Endodermal cell (in vitro differentiated cells): ENCODE measurements at regions not wholly inside any gene's neighbourhood (a gene's known extent, or its start where the extent isn't known, plus 50 kb on each side); places are given as distances from the start of the nearest gene placed in this dataset.
"Not testable (repeated sequence)": the region's sequence is repeated elsewhere in the genome, so short reads cannot be mapped to it uniquely, and the experiment has no call there.

ENCODE experiments used
- DNase-seq: peaks from one replicate; pipeline ENCODE4 v3.0.0-alpha.2; 2017
- H3K27ac ChIP-seq: 2 replicates; pipeline ENCODE4 v1.5.1; 2013; ENCODE audit warnings: mild to moderate bottlenecking, low read depth, low read length, moderate library complexity
- H3K27me3 ChIP-seq: 2 replicates; pipeline ENCODE4 v1.6.1; 2013; ENCODE audit warnings: mild to moderate bottlenecking, low read length, moderate library complexity; ENCODE audit not compliant: insufficient read depth, control insufficient read depth, poor library complexity, severe bottlenecking
- H3K36me3 ChIP-seq: 2 replicates; pipeline ENCODE4 v1.7.0; 2013; ENCODE audit warnings: mild to moderate bottlenecking, low read length, moderate library complexity; ENCODE audit not compliant: control insufficient read depth, insufficient read depth
- H3K4me1 ChIP-seq: one replicate; pipeline ENCODE4 v1.7.0; 2013; ENCODE audit warnings: low read length; ENCODE audit not compliant: control insufficient read depth, insufficient read depth
- H3K4me3 ChIP-seq: 2 replicates; pipeline ENCODE4 v1.5.1; 2013; ENCODE audit warnings: mild to moderate bottlenecking, low read length, moderate library complexity
- H3K9ac ChIP-seq: 2 replicates; pipeline ENCODE4 v1.6.1; 2013; ENCODE audit warnings: mild to moderate bottlenecking, low read length, moderate library complexity; ENCODE audit not compliant: poor library complexity, severe bottlenecking; ENCODE audit errors: extremely low read depth
- H3K9me3 ChIP-seq: 2 replicates; pipeline ENCODE4 v1.6.1; 2013; ENCODE audit warnings: mild to moderate bottlenecking, low read length, moderate library complexity; ENCODE audit not compliant: control insufficient read depth
- H3K27ac Mint-ChIP-seq: 2 replicates; pipeline ENCODE4 v1.8.0; 2020; ENCODE audit warnings: mixed read lengths
- H3K27me3 Mint-ChIP-seq: 2 replicates; pipeline ENCODE4 v1.8.0; 2021; ENCODE audit warnings: mild to moderate bottlenecking, mixed read lengths; ENCODE audit not compliant: insufficient read depth
- H3K36me3 Mint-ChIP-seq: 2 replicates; pipeline ENCODE4 v1.8.0; 2020; ENCODE audit warnings: low read depth, mixed read lengths
- H3K4me1 Mint-ChIP-seq: 2 replicates; pipeline ENCODE4 v1.8.0; 2020; ENCODE audit warnings: mixed read lengths
- H3K4me3 Mint-ChIP-seq: 2 replicates; pipeline ENCODE4 v1.8.0; 2020; ENCODE audit warnings: mild to moderate bottlenecking, moderate library complexity, mixed read lengths
- H3K9me3 Mint-ChIP-seq: 2 replicates; pipeline ENCODE4 v1.8.0; 2020; ENCODE audit warnings: mild to moderate bottlenecking, mixed read lengths
- CTCF ChIP-seq: fragments of 200-600 bp; sonication (generic); conservative IDR thresholded peaks from 2 replicates; pipeline ENCODE4 v1.5.0; 2021; ENCODE audit warnings: antibody characterized with exemption, mild to moderate bottlenecking
- WGBS, 2 experiments: methylation state at CpG; one replicate each; pipeline versions ENCODE4 v1.1.5 to v1.1.7; 2013; ENCODE audit warnings: missing lambda C conversion rate in 2 of 2, mixed read lengths in 1 of 2; ENCODE audit not compliant: insufficient coverage in 1 of 2, insufficient read length in 1 of 2; 5-methylcytosine and 5-hydroxymethylcytosine counted together

GRCh38 chr10:111634191-111634590 lies 549.4 kb downstream of the GPAM start:
- DNase-seq = no peak
- H3K36me3 Mint-ChIP-seq = no peaks in the 10 kb centered on the region

GRCh38 chr10:111646021-111646420 lies 537.5 kb downstream of the GPAM start:
- H3K36me3 Mint-ChIP-seq = peaks cover 3% of the 10 kb centered on the region
- H3K27ac Mint-ChIP-seq = no peak overlapping the region
- Histone ChIP-seq H3K36me3 (no peaks in the 10 kb centered on the region), H3K4me3 (no peak overlapping the region), H3K9me3 (peaks cover 10% of the 10 kb centered on the region), H3K27me3 (no peaks in the 10 kb centered on the region), H3K27ac (no peak overlapping the region), H3K4me1 (no peaks in the 10 kb centered on the region), H3K9ac (no peak overlapping the region)
- peaks cover 27% of the 10 kb centered on the region for H3K9me3 Mint-ChIP-seq
- WGBS, 2 experiments = 100% methylated on average over 2 of the region's 2 CpGs; no CpG with 5 or more reads in 1 of the 2 experiments
- no peak for DNase-seq
- no peak overlapping the region for H3K4me3 Mint-ChIP-seq
- TF ChIP-seq CTCF = no peak
- H3K4me1 Mint-ChIP-seq = no peaks in the 10 kb centered on the region
- H3K27me3 Mint-ChIP-seq = no peaks in the 10 kb centered on the region

More at GRCh38 chr10:111634191-111634590, 549.4 kb downstream of the GPAM start:
- no peaks in the 10 kb centered on the region for H3K4me1 ChIP-seq
- H3K9ac ChIP-seq = no peak overlapping the region
- no peaks in the 10 kb centered on the region for H3K36me3 ChIP-seq
- peaks cover 7% of the 10 kb centered on the region for H3K9me3 ChIP-seq
- TF ChIP-seq CTCF = no peak
- H3K4me3 ChIP-seq = no peak overlapping the region
- Mint-ChIP-seq H3K9me3 (peaks cover 38% of the 10 kb centered on the region), H3K27ac (no peak overlapping the region), H3K4me3 (no peak overlapping the region), H3K27me3 (no peaks in the 10 kb centered on the region), H3K4me1 (no peaks in the 10 kb centered on the region)
- H3K27me3 ChIP-seq = no peaks in the 10 kb centered on the region
- 93 to 97% methylated on average over 3 of the region's 3 CpGs for WGBS, 2 experiments
- no peak overlapping the region for H3K27ac ChIP-seq

GRCh38 chr10:111648046-111648445 lies 535.5 kb downstream of the GPAM start:
- TF ChIP-seq CTCF = no peak
- WGBS, 2 experiments = 76 to 88% methylated on average over 2 of the region's 2 CpGs
- H3K4me1 ChIP-seq = no peaks in the 10 kb centered on the region
- H3K4me3 ChIP-seq = no peak overlapping the region
- Mint-ChIP-seq H3K4me1 (no peaks in the 10 kb centered on the region), H3K4me3 (no peak overlapping the region), H3K9me3 (peaks cover 24% of the 10 kb centered on the region), H3K36me3 (peaks cover 3% of the 10 kb centered on the region), H3K27ac (no peak overlapping the region), H3K27me3 (no peaks in the 10 kb centered on the region)
- no peak overlapping the region for H3K9ac ChIP-seq
- no peak overlapping the region for H3K27ac ChIP-seq
- no peaks in the 10 kb centered on the region for H3K27me3 ChIP-seq
- no peaks in the 10 kb centered on the region for H3K36me3 ChIP-seq
- H3K9me3 ChIP-seq = peaks cover 10% of the 10 kb centered on the region
- DNase-seq = no peak

- H3K4me3 Mint-ChIP-seq, H3K4me1 Mint-ChIP-seq, H3K27ac Mint-ChIP-seq, H3K27me3 Mint-ChIP-seq, DNase-seq, H3K27ac ChIP-seq, H3K36me3 ChIP-seq, H3K9ac ChIP-seq, H3K4me3 ChIP-seq, H3K4me1 ChIP-seq, H3K36me3 Mint-ChIP-seq, H3K27me3 ChIP-seq: not testable (repeated sequence)
- 89 to 100% methylated on average over 1 of the region's 1 CpG for WGBS, 2 experiments
- H3K9me3 Mint-ChIP-seq = peaks cover 24% of the 10 kb centered on the region
- H3K9me3 ChIP-seq = peaks cover 10% of the 10 kb centered on the region
Observed at GRCh38 chr10:111649080-111649479, 534.5 kb downstream of the GPAM start.
